ENCODE measurements at regions not wholly inside any gene's neighbourhood (a gene's known extent, or its start where the extent isn't known, plus 50 kb on each side); places are given as distances from the start of the nearest gene placed in this dataset.

DNA sequence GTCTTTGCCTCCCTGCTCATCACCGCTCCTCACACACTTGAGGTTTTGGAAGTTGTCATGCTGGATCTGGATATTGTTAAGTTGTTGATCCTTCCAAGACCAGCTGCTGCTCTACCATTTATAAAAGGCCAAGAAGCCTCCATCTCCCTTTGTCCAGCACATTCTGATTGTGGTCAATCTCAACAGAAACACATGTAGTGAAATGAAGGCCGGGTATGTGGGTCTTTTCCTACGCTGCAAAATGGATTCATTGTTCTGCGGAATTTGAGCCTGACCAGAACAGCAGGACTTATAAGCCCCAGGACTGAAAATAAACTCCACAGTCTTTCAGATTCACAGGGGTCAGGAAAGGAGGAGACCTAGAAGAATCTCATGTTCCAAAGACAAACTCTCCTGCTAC lies 238.4 kb downstream of the CMPK2 start:
- TF ChIP-seq CTCF (conservative IDR thresholded peaks at IDR 0.05; ENCODE audit: low read depth, low read length): no peak
- TF ChIP-seq EZH2 (IDR thresholded peaks at IDR 0.05; ENCODE audit: low read length, unreplicated experiment): no peak
- no peak for TF ChIP-seq EZH2phosphoT487 (IDR thresholded peaks at IDR 0.05; ENCODE audit: borderline replicate concordance, low read length)
